Ovary (tissue), 3 donors: ENCODE measurements at regions not wholly inside any gene's neighbourhood (a gene's known extent, or its start where the extent isn't known, plus 50 kb on each side); places are given as distances from the start of the nearest gene placed in this dataset.

Experiments used
- CTCF ChIP-seq, 3 donors: fragments of 450-650 bp in 2 of 3; fragments of 200-600 bp in 1 of 3; IDR thresholded peaks; one replicate each; pipeline versions ENCODE4 v1.5.1 to v1.8.0; 2016 to 2022; ENCODE audit warnings: antibody characterized with exemption in 3 of 3, mild to moderate bottlenecking in 1 of 3
- EP300 ChIP-seq: sonication (generic); formaldehyde crosslinking; IDR thresholded peaks from one replicate; pipeline ENCODE4 v1.6.1; 2017; ENCODE audit warnings: antibody characterized with exemption
- donor health status: DM: no; HTN: no; CAD: no.

DNA sequence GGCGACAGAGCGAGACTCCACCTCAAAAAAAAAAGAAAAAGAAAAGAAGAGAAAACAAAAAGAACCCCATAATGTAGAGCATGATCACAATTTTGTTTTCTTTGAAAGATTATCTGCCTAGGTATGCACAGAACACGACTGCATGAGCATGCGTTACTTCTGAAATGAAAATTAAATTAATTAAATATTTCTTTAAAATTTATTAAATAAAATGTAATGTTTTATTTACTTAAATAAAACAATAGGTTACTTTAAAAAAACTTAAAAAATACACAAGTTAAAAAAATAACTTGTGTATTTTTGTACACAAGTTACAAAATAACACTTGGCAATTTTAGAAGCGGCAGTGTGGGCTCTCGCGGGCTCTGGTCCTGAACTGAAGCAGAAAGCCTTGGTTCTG lies 107.8 kb downstream of the TFAP2A start:
- no peak for TF ChIP-seq CTCF (IDR thresholded peaks at IDR 0.05)
- no peak for TF ChIP-seq EP300
